SK-N-MC (cell line): ENCODE measurements at regions not wholly inside any gene's neighbourhood (a gene's known extent, or its start where the extent isn't known, plus 50 kb on each side); places are given as distances from the start of the nearest gene placed in this dataset.

Experiments
- EZH2 ChIP-seq: fragments of 200-600 bp; sonication (generic); IDR thresholded peaks from one replicate; pipeline ENCODE4 v1.6.1; 2017; ENCODE audit warnings: antibody characterized with exemption
- POLR2AphosphoS5 ChIP-seq: IDR thresholded peaks from 2 replicates; pipeline ENCODE4 v1.6.1; 2012; ENCODE audit warnings: mild to moderate bottlenecking, low read depth, low read length, borderline replicate concordance

- TF ChIP-seq POLR2AphosphoS5 (no peak), EZH2 (no peak)
Measured at GRCh38 chr3:75863878-75864277, 78.5 kb upstream of the ZNF717 start.
